ELF-1 (cell line): ENCODE measurements at regions not wholly inside any gene's neighbourhood (a gene's known extent, or its start where the extent isn't known, plus 50 kb on each side); places are given as distances from the start of the nearest gene placed in this dataset.
"Not testable (repeated sequence)": the region's sequence is repeated elsewhere in the genome, so short reads cannot be mapped to it uniquely, and the experiment has no call there.

Experiments used
- DNase-seq: peaks from one replicate; pipeline ENCODE4 v3.0.0-alpha.2; 2016; ENCODE audit warnings: low read depth, low spot score

GRCh38 chr6:169144356-169144755 is 109.3 kb downstream of the THBS2 start:
- no peak for DNase-seq

- no peak for DNase-seq
Measured at GRCh38 chr6:169142538-169142844, 111.2 kb downstream of the THBS2 start.

GRCh38 chr6:169141671-169142537 is 111.7 kb downstream of the THBS2 start:
- no peak for DNase-seq

- DNase-seq, result no peak
Measured at GRCh38 chr6:169140986-169141495, 112.6 kb downstream of the THBS2 start.

- DNase-seq, result no peak
Measured at GRCh38 chr6:169139179-169139971, 114.3 kb downstream of the THBS2 start.

- DNase-seq, result no peak
Measured at GRCh38 chr6:169132352-169132940, 121.2 kb downstream of the THBS2 start.

GRCh38 chr6:169131390-169131789 is 122.3 kb downstream of the THBS2 start:
- no peak for DNase-seq

GRCh38 chr6:169130113-169130512 is 123.5 kb downstream of the THBS2 start:
- DNase-seq, result no peak

- no peak for DNase-seq
Measured at GRCh38 chr6:169121013-169121412, 132.6 kb downstream of the THBS2 start.

- DNase-seq, result no peak
Measured at GRCh38 chr6:169119669-169120068, 134.0 kb downstream of the THBS2 start.

- DNase-seq, result no peak
Measured at GRCh38 chr6:169118346-169118830, 135.3 kb downstream of the THBS2 start.

- DNase-seq, result no peak
Measured at GRCh38 chr6:169117663-169118062, 136.0 kb downstream of the THBS2 start.

- no peak for DNase-seq
Measured at GRCh38 chr6:169115632-169116031, 138.0 kb downstream of the THBS2 start.

- DNase-seq, result not testable (repeated sequence)
Measured at GRCh38 chr6:169114632-169115031, 139.0 kb downstream of the THBS2 start.

GRCh38 chr6:169112483-169113320 is 140.9 kb downstream of the THBS2 start:
- DNase-seq, result no peak

- no peak for DNase-seq
Measured at GRCh38 chr6:169111203-169111602, 142.4 kb downstream of the THBS2 start.

- DNase-seq, result no peak
Measured at GRCh38 chr6:169109411-169110220, 144.0 kb downstream of the THBS2 start.

GRCh38 chr6:169108753-169109152 is 144.9 kb downstream of the THBS2 start:
- DNase-seq, result no peak

GRCh38 chr6:169106176-169106575 is 147.5 kb downstream of the THBS2 start:
- DNase-seq, result no peak

- DNase-seq, result no peak
Measured at GRCh38 chr6:169101981-169102380, 151.7 kb downstream of the THBS2 start.
